Heart right ventricle (tissue), 16 donors: ENCODE measurements at regions not wholly inside any gene's neighbourhood (a gene's known extent, or its start where the extent isn't known, plus 50 kb on each side); places are given as distances from the start of the nearest gene placed in this dataset.

Source experiments
- ATAC-seq, 8 donors: fragments of 200-7000 bp; cut with Tn5 transposase; one replicate each; pipeline ENCODE4 v1.9.1; 2020; ENCODE audit warnings: mild to moderate bottlenecking in 8 of 8, moderate library complexity in 8 of 8, moderate number of reproducible peaks in 1 of 8
- DNase-seq, 2 donors: peaks; one replicate each; pipeline ENCODE4 v3.0.0-alpha.2; 2020
- H3K27ac ChIP-seq, 10 donors: fragments of 200-600 bp; sonication (generic) in 2 of 10; one replicate each; pipeline versions ENCODE4 v1.5.0 to v1.8.0; 2020 to 2022; ENCODE audit warnings: mild to moderate bottlenecking in 3 of 10
- H3K27me3 ChIP-seq, 7 donors: fragments of 200-600 bp; one replicate each; pipeline ENCODE4 v1.8.0; 2021 to 2022; ENCODE audit warnings: mild to moderate bottlenecking in 2 of 7
- H3K36me3 ChIP-seq, 9 donors: fragments of 200-600 bp; sonication (generic) in 1 of 9; one replicate each; pipeline versions ENCODE4 v1.5.0 to v1.8.0; 2020 to 2022; ENCODE audit warnings: mild to moderate bottlenecking in 2 of 9
- H3K4me1 ChIP-seq, 9 donors: fragments of 200-600 bp; sonication (generic) in 1 of 9; one replicate each; pipeline versions ENCODE4 v1.5.0 to v1.8.0; 2020 to 2022; ENCODE audit warnings: mild to moderate bottlenecking in 4 of 9
- H3K4me3 ChIP-seq, 10 donors: fragments of 200-600 bp; sonication (generic) in 2 of 10; one replicate each; pipeline versions ENCODE4 v1.5.0 to v1.8.0; 2020 to 2022; ENCODE audit warnings: mild to moderate bottlenecking in 7 of 10, moderate library complexity in 2 of 10
- H3K9me3 ChIP-seq, 11 donors: fragments of 200-600 bp in 10 of 11; sonication (generic) in 2 of 11; one replicate each; pipeline versions ENCODE4 v1.5.0 to v1.8.0; 2013 to 2022; ENCODE audit warnings: mild to moderate bottlenecking in 2 of 11, control low read depth in 1 of 11, moderate library complexity in 1 of 11
- WGBS, 2 donors: extraction: QIAGEN DNeasy Blood & Tissue Kit; methylation state at CpG; one replicate each; pipeline ENCODE4 v1.1.7; 2013; ENCODE audit warnings: inconsistent platforms in 1 of 2; 5-methylcytosine and 5-hydroxymethylcytosine counted together
- intact Hi-C, 10 donors: fragments of 100-400 bp; cut with DNase I; formaldehyde crosslinking; loops; one replicate each; pipeline versions ENCODE4 v1.11.1 to v1.14.2; 2022
- TF ChIP-seq, protein P1 (sequence below), 9 donors: fragments of 200-600 bp; sonication (generic) in 2 of 9; IDR thresholded peaks; one replicate each; pipeline versions ENCODE4 v1.5.0 to v1.8.0; 2021 to 2022; ENCODE audit warnings: antibody characterized with exemption in 9 of 9, mild to moderate bottlenecking in 5 of 9, moderate library complexity in 1 of 9
- donor health status: Arrhythmogenic right ventricular cardiomyopathy.
- donor health status: ischemic (EF 13 %, LVEDD 7.1; RV severe dilation, severe dysfunction).
- donor health status: healthy with polysubstance abuse.
- donor health status: DM: no; HTN: yes; CAD: no.
- donor health status: DM: no; HTN: no; CAD: no.
- donor health status: ischemic (EF 25% LVEDD 6.9; RV normal size, moderate dysfunction).
- donor health status: ischemic (EF 25% LVEDD 5.7; RV mildly dilated, moderate dysfunction).
- donor health status: healthy.
- donor health status: DM: yes; HTN: yes; CAD: no.
- donor health status: Ischemic cardiomyopathy.
- donor health status: ischemic (EF 35%, LVEDD 5.7; RV mildly dilated, moderate dysfunction).
- donor health status: nonischemic (EF 11% LVEDD 7.7; RV severe dilation, severe dysfunction).
- donor health status: DM: yes; HTN: yes; CAD: no.
- donor health status: PGD.
- donor health status: ischemic (EF 29% LVEDD 5.4; RV normal size, mild dysfunction).
- donor health status: nonischemic (EF 23%, LVEDD 6.1; RV moderate dilation, normal function).

DNA sequence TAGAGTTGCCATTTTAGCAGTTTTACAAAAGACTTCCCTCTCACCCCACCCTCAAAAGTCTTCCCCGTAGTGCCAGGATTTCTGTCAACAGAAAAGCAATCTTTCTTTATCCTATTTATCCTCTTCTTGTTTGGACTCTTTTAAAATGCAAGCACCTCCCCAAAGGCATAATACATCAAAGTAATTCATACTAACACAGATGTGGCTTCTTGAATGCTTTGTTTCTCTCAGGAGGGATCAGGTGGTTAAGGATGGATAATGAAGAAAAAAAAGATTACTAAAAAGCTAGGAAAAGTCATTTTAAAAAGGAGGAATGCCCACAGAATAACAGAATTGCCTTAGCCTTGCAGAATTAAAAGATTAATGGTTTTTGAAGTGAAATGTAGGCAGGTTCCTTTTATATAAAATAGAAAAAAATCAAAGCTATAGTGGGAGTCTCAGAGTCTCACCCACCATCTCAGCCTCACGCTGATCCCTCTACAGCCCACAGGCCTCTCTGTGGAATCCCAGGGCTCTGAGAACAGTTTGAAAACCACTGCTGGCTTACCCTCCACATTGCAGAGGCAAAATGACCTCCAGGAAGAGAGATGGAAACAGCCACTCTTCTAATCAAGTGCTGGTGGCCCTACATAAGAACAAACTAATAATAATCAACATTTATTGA lies 102.2 kb downstream of the GCNT1 start:
- no peak for DNase-seq
- intact Hi-C loops = loop anchor here in 1 of 10 donors (10.0 kb wide), 1 partner anchor 84 kb away; no protein-coding TSS in a partner anchor
- Histone ChIP-seq H3K27me3 (no peaks in the 10 kb centered on the region), H3K9me3 (peaks cover 0 to 6% (median 0%) of the 10 kb centered on the region in 11 donors), H3K36me3 (no peaks in the 10 kb centered on the region), H3K27ac (peak overlapping the region in 1 of 10 donors; percentile 72), H3K4me1 (peaks cover 0 to 59% (median 0%) of the 10 kb centered on the region in 9 donors), H3K4me3 (no peak overlapping the region)
- 70 to 74% methylated on average over 2 of the region's 2 CpGs for WGBS, 2 donors
- TF ChIP-seq, protein P1, sequence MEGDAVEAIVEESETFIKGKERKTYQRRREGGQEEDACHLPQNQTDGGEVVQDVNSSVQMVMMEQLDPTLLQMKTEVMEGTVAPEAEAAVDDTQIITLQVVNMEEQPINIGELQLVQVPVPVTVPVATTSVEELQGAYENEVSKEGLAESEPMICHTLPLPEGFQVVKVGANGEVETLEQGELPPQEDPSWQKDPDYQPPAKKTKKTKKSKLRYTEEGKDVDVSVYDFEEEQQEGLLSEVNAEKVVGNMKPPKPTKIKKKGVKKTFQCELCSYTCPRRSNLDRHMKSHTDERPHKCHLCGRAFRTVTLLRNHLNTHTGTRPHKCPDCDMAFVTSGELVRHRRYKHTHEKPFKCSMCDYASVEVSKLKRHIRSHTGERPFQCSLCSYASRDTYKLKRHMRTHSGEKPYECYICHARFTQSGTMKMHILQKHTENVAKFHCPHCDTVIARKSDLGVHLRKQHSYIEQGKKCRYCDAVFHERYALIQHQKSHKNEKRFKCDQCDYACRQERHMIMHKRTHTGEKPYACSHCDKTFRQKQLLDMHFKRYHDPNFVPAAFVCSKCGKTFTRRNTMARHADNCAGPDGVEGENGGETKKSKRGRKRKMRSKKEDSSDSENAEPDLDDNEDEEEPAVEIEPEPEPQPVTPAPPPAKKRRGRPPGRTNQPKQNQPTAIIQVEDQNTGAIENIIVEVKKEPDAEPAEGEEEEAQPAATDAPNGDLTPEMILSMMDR (IDR thresholded peaks at IDR 0.05) = no peak
- ATAC-seq = no peak
